H1 (cell line): ENCODE measurements at regions not wholly inside any gene's neighbourhood (a gene's known extent, or its start where the extent isn't known, plus 50 kb on each side); places are given as distances from the start of the nearest gene placed in this dataset.

Experiments used
- CEBPB ChIP-seq: IDR thresholded peaks from 2 replicates; pipeline ENCODE4 v1.6.1; 2012; ENCODE audit warnings: low read depth, low read length
- CTBP2 ChIP-seq: IDR thresholded peaks from 2 replicates; pipeline ENCODE4 v1.7.0; 2011; ENCODE audit warnings: borderline replicate concordance, mild to moderate bottlenecking, moderate library complexity, mixed read lengths, low read length; ENCODE audit not compliant: insufficient read depth, insufficient read length
- SIRT6 ChIP-seq: IDR thresholded peaks from one replicate; pipeline ENCODE4 v1.7.1; 2012; ENCODE audit warnings: low read length, inconsistent platforms
- SRF ChIP-seq: IDR thresholded peaks from 2 replicates; pipeline ENCODE4 v1.6.1; 2011; ENCODE audit warnings: mild to moderate bottlenecking, low read depth, low read length, moderate library complexity
- TF ChIP-seq, protein P1 (sequence below): fragments of 300-600 bp; sonication (generic); IDR thresholded peaks from 2 replicates; pipeline ENCODE4 v1.7.1; 2012; ENCODE audit warnings: low read length, moderate library complexity, mild to moderate bottlenecking, inconsistent platforms; ENCODE audit not compliant: insufficient replicate concordance
- TF ChIP-seq, protein P2 (sequence below): IDR thresholded peaks from 2 replicates; pipeline ENCODE4 v1.6.1; 2011; ENCODE audit warnings: low read depth, mild to moderate bottlenecking, low read length; ENCODE audit not compliant: insufficient read depth

DNA sequence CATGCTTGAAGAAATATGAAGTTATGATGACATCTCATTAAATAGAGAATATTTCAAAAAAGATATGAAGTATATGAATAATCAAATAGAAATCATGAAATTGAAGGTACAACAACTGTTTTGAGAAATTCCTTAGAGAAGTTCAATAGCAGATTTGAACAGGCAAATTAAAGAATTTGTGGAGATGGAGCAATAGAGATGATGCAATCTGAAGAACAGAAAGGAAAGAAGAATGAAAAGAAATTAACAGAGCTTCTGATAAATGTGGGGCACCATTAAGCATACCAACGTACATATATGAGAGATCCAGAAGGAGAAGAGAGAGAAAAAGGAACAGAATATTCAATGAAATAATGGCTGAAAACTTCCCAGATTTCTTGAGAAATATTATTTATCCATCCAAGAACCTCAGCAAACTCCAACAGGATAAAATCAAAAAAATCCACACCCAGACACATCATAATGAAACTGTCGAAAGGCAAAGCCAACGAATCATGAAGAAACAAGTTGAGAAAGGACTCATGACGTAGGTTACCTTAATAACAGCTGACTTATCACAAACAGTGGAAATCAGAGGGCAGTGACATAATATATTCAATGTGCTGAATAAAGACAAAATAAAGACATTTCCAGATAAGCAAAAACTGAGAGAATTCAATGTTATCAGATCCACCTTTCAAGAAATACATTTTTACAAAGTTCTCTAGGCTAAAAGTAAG lies 297.2 kb upstream of the TARS1 start (continued):
- TF ChIP-seq CTBP2 (no peak), SRF (no peak), CEBPB (no peak), SIRT6 (no peak)
- TF ChIP-seq, protein P1, sequence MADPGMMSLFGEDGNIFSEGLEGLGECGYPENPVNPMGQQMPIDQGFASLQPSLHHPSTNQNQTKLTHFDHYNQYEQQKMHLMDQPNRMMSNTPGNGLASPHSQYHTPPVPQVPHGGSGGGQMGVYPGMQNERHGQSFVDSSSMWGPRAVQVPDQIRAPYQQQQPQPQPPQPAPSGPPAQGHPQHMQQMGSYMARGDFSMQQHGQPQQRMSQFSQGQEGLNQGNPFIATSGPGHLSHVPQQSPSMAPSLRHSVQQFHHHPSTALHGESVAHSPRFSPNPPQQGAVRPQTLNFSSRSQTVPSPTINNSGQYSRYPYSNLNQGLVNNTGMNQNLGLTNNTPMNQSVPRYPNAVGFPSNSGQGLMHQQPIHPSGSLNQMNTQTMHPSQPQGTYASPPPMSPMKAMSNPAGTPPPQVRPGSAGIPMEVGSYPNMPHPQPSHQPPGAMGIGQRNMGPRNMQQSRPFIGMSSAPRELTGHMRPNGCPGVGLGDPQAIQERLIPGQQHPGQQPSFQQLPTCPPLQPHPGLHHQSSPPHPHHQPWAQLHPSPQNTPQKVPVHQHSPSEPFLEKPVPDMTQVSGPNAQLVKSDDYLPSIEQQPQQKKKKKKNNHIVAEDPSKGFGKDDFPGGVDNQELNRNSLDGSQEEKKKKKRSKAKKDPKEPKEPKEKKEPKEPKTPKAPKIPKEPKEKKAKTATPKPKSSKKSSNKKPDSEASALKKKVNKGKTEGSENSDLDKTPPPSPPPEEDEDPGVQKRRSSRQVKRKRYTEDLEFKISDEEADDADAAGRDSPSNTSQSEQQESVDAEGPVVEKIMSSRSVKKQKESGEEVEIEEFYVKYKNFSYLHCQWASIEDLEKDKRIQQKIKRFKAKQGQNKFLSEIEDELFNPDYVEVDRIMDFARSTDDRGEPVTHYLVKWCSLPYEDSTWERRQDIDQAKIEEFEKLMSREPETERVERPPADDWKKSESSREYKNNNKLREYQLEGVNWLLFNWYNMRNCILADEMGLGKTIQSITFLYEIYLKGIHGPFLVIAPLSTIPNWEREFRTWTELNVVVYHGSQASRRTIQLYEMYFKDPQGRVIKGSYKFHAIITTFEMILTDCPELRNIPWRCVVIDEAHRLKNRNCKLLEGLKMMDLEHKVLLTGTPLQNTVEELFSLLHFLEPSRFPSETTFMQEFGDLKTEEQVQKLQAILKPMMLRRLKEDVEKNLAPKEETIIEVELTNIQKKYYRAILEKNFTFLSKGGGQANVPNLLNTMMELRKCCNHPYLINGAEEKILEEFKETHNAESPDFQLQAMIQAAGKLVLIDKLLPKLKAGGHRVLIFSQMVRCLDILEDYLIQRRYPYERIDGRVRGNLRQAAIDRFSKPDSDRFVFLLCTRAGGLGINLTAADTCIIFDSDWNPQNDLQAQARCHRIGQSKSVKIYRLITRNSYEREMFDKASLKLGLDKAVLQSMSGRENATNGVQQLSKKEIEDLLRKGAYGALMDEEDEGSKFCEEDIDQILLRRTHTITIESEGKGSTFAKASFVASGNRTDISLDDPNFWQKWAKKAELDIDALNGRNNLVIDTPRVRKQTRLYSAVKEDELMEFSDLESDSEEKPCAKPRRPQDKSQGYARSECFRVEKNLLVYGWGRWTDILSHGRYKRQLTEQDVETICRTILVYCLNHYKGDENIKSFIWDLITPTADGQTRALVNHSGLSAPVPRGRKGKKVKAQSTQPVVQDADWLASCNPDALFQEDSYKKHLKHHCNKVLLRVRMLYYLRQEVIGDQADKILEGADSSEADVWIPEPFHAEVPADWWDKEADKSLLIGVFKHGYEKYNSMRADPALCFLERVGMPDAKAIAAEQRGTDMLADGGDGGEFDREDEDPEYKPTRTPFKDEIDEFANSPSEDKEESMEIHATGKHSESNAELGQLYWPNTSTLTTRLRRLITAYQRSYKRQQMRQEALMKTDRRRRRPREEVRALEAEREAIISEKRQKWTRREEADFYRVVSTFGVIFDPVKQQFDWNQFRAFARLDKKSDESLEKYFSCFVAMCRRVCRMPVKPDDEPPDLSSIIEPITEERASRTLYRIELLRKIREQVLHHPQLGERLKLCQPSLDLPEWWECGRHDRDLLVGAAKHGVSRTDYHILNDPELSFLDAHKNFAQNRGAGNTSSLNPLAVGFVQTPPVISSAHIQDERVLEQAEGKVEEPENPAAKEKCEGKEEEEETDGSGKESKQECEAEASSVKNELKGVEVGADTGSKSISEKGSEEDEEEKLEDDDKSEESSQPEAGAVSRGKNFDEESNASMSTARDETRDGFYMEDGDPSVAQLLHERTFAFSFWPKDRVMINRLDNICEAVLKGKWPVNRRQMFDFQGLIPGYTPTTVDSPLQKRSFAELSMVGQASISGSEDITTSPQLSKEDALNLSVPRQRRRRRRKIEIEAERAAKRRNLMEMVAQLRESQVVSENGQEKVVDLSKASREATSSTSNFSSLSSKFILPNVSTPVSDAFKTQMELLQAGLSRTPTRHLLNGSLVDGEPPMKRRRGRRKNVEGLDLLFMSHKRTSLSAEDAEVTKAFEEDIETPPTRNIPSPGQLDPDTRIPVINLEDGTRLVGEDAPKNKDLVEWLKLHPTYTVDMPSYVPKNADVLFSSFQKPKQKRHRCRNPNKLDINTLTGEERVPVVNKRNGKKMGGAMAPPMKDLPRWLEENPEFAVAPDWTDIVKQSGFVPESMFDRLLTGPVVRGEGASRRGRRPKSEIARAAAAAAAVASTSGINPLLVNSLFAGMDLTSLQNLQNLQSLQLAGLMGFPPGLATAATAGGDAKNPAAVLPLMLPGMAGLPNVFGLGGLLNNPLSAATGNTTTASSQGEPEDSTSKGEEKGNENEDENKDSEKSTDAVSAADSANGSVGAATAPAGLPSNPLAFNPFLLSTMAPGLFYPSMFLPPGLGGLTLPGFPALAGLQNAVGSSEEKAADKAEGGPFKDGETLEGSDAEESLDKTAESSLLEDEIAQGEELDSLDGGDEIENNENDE, result no peak
- TF ChIP-seq, protein P2, sequence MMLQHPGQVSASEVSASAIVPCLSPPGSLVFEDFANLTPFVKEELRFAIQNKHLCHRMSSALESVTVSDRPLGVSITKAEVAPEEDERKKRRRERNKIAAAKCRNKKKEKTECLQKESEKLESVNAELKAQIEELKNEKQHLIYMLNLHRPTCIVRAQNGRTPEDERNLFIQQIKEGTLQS, result no peak
- TF ChIP-seq, all 59 proteins: peak for 0
